ENCODE measurements at regions not wholly inside any gene's neighbourhood (a gene's known extent, or its start where the extent isn't known, plus 50 kb on each side); places are given as distances from the start of the nearest gene placed in this dataset.

- TF ChIP-seq CTCF (IDR thresholded peaks at IDR 0.05; ENCODE audit: insufficient read depth, low read length) (no peak), REST (IDR thresholded peaks at IDR 0.05; ENCODE audit: insufficient replicate concordance, low read depth) (no peak)
Observed at GRCh38 chr16:63292036-63292435, 1255.8 kb upstream of the CDH8 start.

Data from HL-60 (cell line).